ENCODE measurements at regions not wholly inside any gene's neighbourhood (a gene's known extent, or its start where the extent isn't known, plus 50 kb on each side); places are given as distances from the start of the nearest gene placed in this dataset.
"Not testable (repeated sequence)": the region's sequence is repeated elsewhere in the genome, so short reads cannot be mapped to it uniquely, and the experiment has no call there.

GRCh38 chr7:115635376-115635775 lies 395.2 kb downstream of the TFEC start:
- no peak for DNase-seq

GRCh38 chr7:115634633-115635032 lies 395.9 kb downstream of the TFEC start:
- peak; percentile 10 for DNase-seq

GRCh38 chr7:115632636-115633035 lies 397.9 kb downstream of the TFEC start:
- DNase-seq = no peak

- DNase-seq = no peak
Observed at GRCh38 chr7:115631782-115632181, 398.8 kb downstream of the TFEC start.

GRCh38 chr7:115630049-115630448 lies 400.5 kb downstream of the TFEC start:
- no peak for DNase-seq

GRCh38 chr7:115618676-115619075 lies 411.9 kb downstream of the TFEC start:
- no peak for DNase-seq

- DNase-seq = no peak
Observed at GRCh38 chr7:115613836-115614235, 416.7 kb downstream of the TFEC start.

- no peak for DNase-seq
Observed at GRCh38 chr7:115603416-115603815, 427.1 kb downstream of the TFEC start.

GRCh38 chr7:115600207-115600606 lies 430.4 kb downstream of the TFEC start:
- no peak for DNase-seq

GRCh38 chr7:115599184-115599583 lies 431.4 kb downstream of the TFEC start:
- not testable (repeated sequence) for DNase-seq

- not testable (repeated sequence) for DNase-seq
Observed at GRCh38 chr7:115597220-115597619, 433.3 kb downstream of the TFEC start.

- DNase-seq = no peak
Observed at GRCh38 chr7:115593111-115593510, 437.5 kb downstream of the TFEC start.

- DNase-seq = no peak
Observed at GRCh38 chr7:115585015-115585718, 445.4 kb downstream of the TFEC start.

GRCh38 chr7:115582956-115583355 lies 447.6 kb downstream of the TFEC start:
- no peak for DNase-seq

GRCh38 chr7:115578576-115578975 lies 452.0 kb downstream of the TFEC start:
- DNase-seq = no peak

- DNase-seq = no peak
Observed at GRCh38 chr7:115574681-115575291, 455.8 kb downstream of the TFEC start.

- DNase-seq = no peak
Observed at GRCh38 chr7:115572111-115572510, 458.5 kb downstream of the TFEC start.

- no peak for DNase-seq
Observed at GRCh38 chr7:115561335-115562110, 469.0 kb downstream of the TFEC start.

- no peak for DNase-seq
Observed at GRCh38 chr7:115559877-115560276, 470.7 kb downstream of the TFEC start.

GRCh38 chr7:115558161-115558560 lies 472.4 kb downstream of the TFEC start:
- DNase-seq = no peak

GRCh38 chr7:115557296-115557695 lies 473.3 kb downstream of the TFEC start:
- not testable (repeated sequence) for DNase-seq

GRCh38 chr7:115552766-115553165 lies 477.8 kb downstream of the TFEC start:
- no peak for DNase-seq

- no peak for DNase-seq
Observed at GRCh38 chr7:115549910-115550309, 480.7 kb downstream of the TFEC start.

- DNase-seq = no peak
Observed at GRCh38 chr7:115548756-115549155, 481.8 kb downstream of the TFEC start.

Data from SHP77 treated with DMSO at 0.1 percent for 48 hours (cell line).